ENCODE measurements at regions not wholly inside any gene's neighbourhood (a gene's known extent, or its start where the extent isn't known, plus 50 kb on each side); places are given as distances from the start of the nearest gene placed in this dataset.
"Not testable (repeated sequence)": the region's sequence is repeated elsewhere in the genome, so short reads cannot be mapped to it uniquely, and the experiment has no call there.

- ATAC-seq = no peak
- no peak for DNase-seq
Observed at GRCh38 chr1:148315071-148315811, 163.2 kb upstream of the NBPF11 start.

GRCh38 chr1:148310807-148311206 lies 158.7 kb upstream of the NBPF11 start:
- ATAC-seq (no peak), DNase-seq (no peak)

GRCh38 chr1:148309940-148310500 lies 157.9 kb upstream of the NBPF11 start:
- ATAC-seq (no peak), DNase-seq (no peak)

- no peak for ATAC-seq
- DNase-seq = no peak
Observed at GRCh38 chr1:148308832-148309458, 156.9 kb upstream of the NBPF11 start.

- DNase-seq = no peak
- ATAC-seq = no peak
Observed at GRCh38 chr1:148307583-148308185, 155.6 kb upstream of the NBPF11 start.

GRCh38 chr1:148304935-148305334 lies 152.9 kb upstream of the NBPF11 start:
- not testable (repeated sequence) for DNase-seq, ATAC-seq

- DNase-seq = peak; percentile 77
- peak; percentile 85 for ATAC-seq
Observed at GRCh38 chr1:148302586-148303364, 150.7 kb upstream of the NBPF11 start.

GRCh38 chr1:148297852-148298251 lies 145.8 kb upstream of the NBPF11 start:
- DNase-seq, ATAC-seq: not testable (repeated sequence)

GRCh38 chr1:148296511-148296910 lies 144.4 kb upstream of the NBPF11 start:
- DNase-seq = no peak
- no peak for ATAC-seq

- ATAC-seq = no peak
- DNase-seq = no peak
Observed at GRCh38 chr1:148294116-148294807, 142.2 kb upstream of the NBPF11 start.

GRCh38 chr1:148293651-148294050 lies 141.6 kb upstream of the NBPF11 start:
- DNase-seq (no peak), ATAC-seq (no peak)

- ATAC-seq = no peak
- no peak for DNase-seq
Observed at GRCh38 chr1:148292915-148293314, 140.8 kb upstream of the NBPF11 start.

- ATAC-seq = no peak
- DNase-seq = no peak
Observed at GRCh38 chr1:148290881-148291280, 138.8 kb upstream of the NBPF11 start.

GRCh38 chr1:148289647-148290046 lies 137.6 kb upstream of the NBPF11 start:
- DNase-seq (no peak), ATAC-seq (no peak)

GRCh38 chr1:148285946-148286345 lies 133.9 kb upstream of the NBPF11 start:
- not testable (repeated sequence) for ATAC-seq, DNase-seq

GRCh38 chr1:148280831-148281572 lies 128.9 kb upstream of the NBPF11 start:
- ATAC-seq = peak; percentile 81
- DNase-seq = not testable (repeated sequence)

GRCh38 chr1:148279002-148279542 lies 127.0 kb upstream of the NBPF11 start:
- DNase-seq, ATAC-seq: not testable (repeated sequence)

- not testable (repeated sequence) for ATAC-seq, DNase-seq
Observed at GRCh38 chr1:148277865-148278279, 125.8 kb upstream of the NBPF11 start.

- not testable (repeated sequence) for DNase-seq, ATAC-seq
Observed at GRCh38 chr1:148267066-148267465, 115.0 kb upstream of the NBPF11 start.

All from stimulated activated naive CD8-positive, alpha-beta T cell treated with anti-CD3 and anti-CD28 coated beads, Interleukin-15, Interleukin-2, amounts not matched to agents 100 U/mL and 50 U/mL, for 24 hours (primary cell).